ENCODE measurements at regions not wholly inside any gene's neighbourhood (a gene's known extent, or its start where the extent isn't known, plus 50 kb on each side); places are given as distances from the start of the nearest gene placed in this dataset.

- TF ChIP-seq ZSCAN25 (CRISPR knock-in tag; IDR thresholded peaks at IDR 0.05): no peak
- no peak for TF ChIP-seq GZF1 (CRISPR knock-in tag; IDR thresholded peaks at IDR 0.05)
- TF ChIP-seq ATAD3A (CRISPR knock-in tag; IDR thresholded peaks at IDR 0.05): no peak
- TF ChIP-seq ADNP (CRISPR knock-in tag; IDR thresholded peaks at IDR 0.05): no peak
- TF ChIP-seq XBP1 (CRISPR knock-in tag; IDR thresholded peaks at IDR 0.05): no peak
- no peak for TF ChIP-seq NFYB (CRISPR knock-in tag; IDR thresholded peaks at IDR 0.05)
- peak; percentile 94 to 96 for TF ChIP-seq NR2F1 (CRISPR knock-in tag; IDR thresholded peaks at IDR 0.05)
- TF ChIP-seq RNF2 (conservative IDR thresholded peaks at IDR 0.05; ENCODE audit: low read depth): no peak
- peak; percentile 64 for TF ChIP-seq THAP11 (CRISPR knock-in tag; IDR thresholded peaks at IDR 0.05)
- TF ChIP-seq ZSCAN12 (CRISPR knock-in tag; IDR thresholded peaks at IDR 0.05): no peak
- TF ChIP-seq ETS1 (CRISPR knock-in tag; IDR thresholded peaks at IDR 0.05): no peak
- TF ChIP-seq E2F2 (CRISPR knock-in tag; IDR thresholded peaks at IDR 0.05; ENCODE audit: borderline replicate concordance): no peak
- TF ChIP-seq ZNF543 (CRISPR knock-in tag; IDR thresholded peaks at IDR 0.05): peak; percentile 70
- TF ChIP-seq ZNF607 (CRISPR knock-in tag; IDR thresholded peaks at IDR 0.05; ENCODE audit: borderline replicate concordance): no peak
- TF ChIP-seq HNRNPL (IDR thresholded peaks at IDR 0.05; ENCODE audit: low read depth, low read length): 0 out of 2 replicates have a peak, but pooled peaks have one; percentile 53
- peak; percentile 44; the same call in 1 of the 2 replicates for TF ChIP-seq ZBTB20 (CRISPR knock-in tag; IDR thresholded peaks at IDR 0.05; ENCODE audit: borderline replicate concordance, low read depth)
- TF ChIP-seq GABPA (IDR thresholded peaks at IDR 0.05; ENCODE audit: low read depth, low read length): no peak
- peak; percentile 28; the same call in 1 of the 2 replicates for TF ChIP-seq GABPA (CRISPR knock-in tag; IDR thresholded peaks at IDR 0.05; ENCODE audit: low read depth)
- TF ChIP-seq TCF7 (IDR thresholded peaks at IDR 0.05; ENCODE audit: low read depth): peak; percentile 91
- peak; percentile 67; the same call in 1 of the 2 replicates for TF ChIP-seq ZNF431 (CRISPR knock-in tag; IDR thresholded peaks at IDR 0.05; ENCODE audit: borderline replicate concordance, low read depth)
- TF ChIP-seq MEIS2 (CRISPR knock-in tag; IDR thresholded peaks at IDR 0.05): peak; percentile 67; the same call in 1 of the 2 replicates
- TF ChIP-seq ERF (CRISPR knock-in tag; IDR thresholded peaks at IDR 0.05): peak; percentile 48; the same call in 1 of the 2 replicates
- TF ChIP-seq FOSL2 (CRISPR knock-in tag; IDR thresholded peaks at IDR 0.05): peak; percentile 76
- no peak for TF ChIP-seq FOXO4 (CRISPR knock-in tag; conservative IDR thresholded peaks at IDR 0.05)
- TF ChIP-seq CTCF (CRISPR knock-in tag; IDR thresholded peaks at IDR 0.05): no peak
- TF ChIP-seq ZBTB25 (CRISPR knock-in tag; IDR thresholded peaks at IDR 0.05): peak; percentile 33; the same call in 1 of the 2 replicates
- TF ChIP-seq HDAC1 (CRISPR knock-in tag; IDR thresholded peaks at IDR 0.05): peak; percentile 85
These were observed 196.2 kb downstream of the SLCO4C1 start (continued) for GRCh38 chr5:102099766-102100331.
